ENCODE measurements at regions not wholly inside any gene's neighbourhood (a gene's known extent, or its start where the extent isn't known, plus 50 kb on each side); places are given as distances from the start of the nearest gene placed in this dataset.

DNA sequence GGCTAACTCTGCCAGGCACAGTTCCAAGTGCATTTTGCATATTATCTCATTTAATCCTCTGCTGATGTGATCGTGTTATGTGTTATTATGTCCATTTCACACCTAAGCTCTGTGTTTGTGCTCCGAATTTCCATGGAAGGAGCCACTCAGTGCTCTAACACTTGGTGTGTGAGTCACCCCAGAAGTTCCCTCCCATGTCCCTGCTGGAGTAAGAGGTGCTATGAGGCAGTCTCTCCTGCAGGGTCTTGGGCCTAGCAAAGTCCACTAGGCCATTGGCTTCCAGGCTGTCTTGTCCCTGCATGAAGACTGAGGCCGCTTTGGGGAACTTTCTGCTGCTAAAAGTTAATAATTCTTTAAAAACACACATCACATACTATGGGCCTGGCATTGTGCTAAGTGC is 405.9 kb upstream of the SULF2 start:
- TF ChIP-seq GLIS3 (CRISPR knock-in tag; IDR thresholded peaks at IDR 0.05) (no peak), ZC3H10 (CRISPR knock-in tag; IDR thresholded peaks at IDR 0.05) (no peak), TCF4 (CRISPR knock-in tag; IDR thresholded peaks at IDR 0.05; ENCODE audit: borderline replicate concordance) (no peak), ARNTL (CRISPR knock-in tag; IDR thresholded peaks at IDR 0.05; ENCODE audit: borderline replicate concordance, low read depth) (no peak), PPARA (CRISPR knock-in tag; IDR thresholded peaks at IDR 0.05; ENCODE audit: borderline replicate concordance) (no peak), BACH2 (CRISPR knock-in tag; IDR thresholded peaks at IDR 0.05; ENCODE audit: borderline replicate concordance) (no peak), ZFP3 (CRISPR knock-in tag; IDR thresholded peaks at IDR 0.05) (no peak)
- TF ChIP-seq, protein P1, sequence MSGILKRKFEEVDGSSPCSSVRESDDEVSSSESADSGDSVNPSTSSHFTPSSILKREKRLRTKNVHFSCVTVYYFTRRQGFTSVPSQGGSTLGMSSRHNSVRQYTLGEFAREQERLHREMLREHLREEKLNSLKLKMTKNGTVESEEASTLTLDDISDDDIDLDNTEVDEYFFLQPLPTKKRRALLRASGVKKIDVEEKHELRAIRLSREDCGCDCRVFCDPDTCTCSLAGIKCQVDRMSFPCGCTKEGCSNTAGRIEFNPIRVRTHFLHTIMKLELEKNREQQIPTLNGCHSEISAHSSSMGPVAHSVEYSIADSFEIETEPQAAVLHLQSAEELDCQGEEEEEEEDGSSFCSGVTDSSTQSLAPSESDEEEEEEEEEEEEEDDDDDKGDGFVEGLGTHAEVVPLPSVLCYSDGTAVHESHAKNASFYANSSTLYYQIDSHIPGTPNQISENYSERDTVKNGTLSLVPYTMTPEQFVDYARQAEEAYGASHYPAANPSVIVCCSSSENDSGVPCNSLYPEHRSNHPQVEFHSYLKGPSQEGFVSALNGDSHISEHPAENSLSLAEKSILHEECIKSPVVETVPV (CRISPR knock-in tag; IDR thresholded peaks at IDR 0.05), result no peak
- TF ChIP-seq, protein P2, sequence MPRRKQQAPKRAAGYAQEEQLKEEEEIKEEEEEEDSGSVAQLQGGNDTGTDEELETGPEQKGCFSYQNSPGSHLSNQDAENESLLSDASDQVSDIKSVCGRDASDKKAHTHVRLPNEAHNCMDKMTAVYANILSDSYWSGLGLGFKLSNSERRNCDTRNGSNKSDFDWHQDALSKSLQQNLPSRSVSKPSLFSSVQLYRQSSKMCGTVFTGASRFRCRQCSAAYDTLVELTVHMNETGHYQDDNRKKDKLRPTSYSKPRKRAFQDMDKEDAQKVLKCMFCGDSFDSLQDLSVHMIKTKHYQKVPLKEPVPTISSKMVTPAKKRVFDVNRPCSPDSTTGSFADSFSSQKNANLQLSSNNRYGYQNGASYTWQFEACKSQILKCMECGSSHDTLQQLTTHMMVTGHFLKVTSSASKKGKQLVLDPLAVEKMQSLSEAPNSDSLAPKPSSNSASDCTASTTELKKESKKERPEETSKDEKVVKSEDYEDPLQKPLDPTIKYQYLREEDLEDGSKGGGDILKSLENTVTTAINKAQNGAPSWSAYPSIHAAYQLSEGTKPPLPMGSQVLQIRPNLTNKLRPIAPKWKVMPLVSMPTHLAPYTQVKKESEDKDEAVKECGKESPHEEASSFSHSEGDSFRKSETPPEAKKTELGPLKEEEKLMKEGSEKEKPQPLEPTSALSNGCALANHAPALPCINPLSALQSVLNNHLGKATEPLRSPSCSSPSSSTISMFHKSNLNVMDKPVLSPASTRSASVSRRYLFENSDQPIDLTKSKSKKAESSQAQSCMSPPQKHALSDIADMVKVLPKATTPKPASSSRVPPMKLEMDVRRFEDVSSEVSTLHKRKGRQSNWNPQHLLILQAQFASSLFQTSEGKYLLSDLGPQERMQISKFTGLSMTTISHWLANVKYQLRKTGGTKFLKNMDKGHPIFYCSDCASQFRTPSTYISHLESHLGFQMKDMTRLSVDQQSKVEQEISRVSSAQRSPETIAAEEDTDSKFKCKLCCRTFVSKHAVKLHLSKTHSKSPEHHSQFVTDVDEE (CRISPR knock-in tag; IDR thresholded peaks at IDR 0.05), result no peak
- TF ChIP-seq, protein P3, sequence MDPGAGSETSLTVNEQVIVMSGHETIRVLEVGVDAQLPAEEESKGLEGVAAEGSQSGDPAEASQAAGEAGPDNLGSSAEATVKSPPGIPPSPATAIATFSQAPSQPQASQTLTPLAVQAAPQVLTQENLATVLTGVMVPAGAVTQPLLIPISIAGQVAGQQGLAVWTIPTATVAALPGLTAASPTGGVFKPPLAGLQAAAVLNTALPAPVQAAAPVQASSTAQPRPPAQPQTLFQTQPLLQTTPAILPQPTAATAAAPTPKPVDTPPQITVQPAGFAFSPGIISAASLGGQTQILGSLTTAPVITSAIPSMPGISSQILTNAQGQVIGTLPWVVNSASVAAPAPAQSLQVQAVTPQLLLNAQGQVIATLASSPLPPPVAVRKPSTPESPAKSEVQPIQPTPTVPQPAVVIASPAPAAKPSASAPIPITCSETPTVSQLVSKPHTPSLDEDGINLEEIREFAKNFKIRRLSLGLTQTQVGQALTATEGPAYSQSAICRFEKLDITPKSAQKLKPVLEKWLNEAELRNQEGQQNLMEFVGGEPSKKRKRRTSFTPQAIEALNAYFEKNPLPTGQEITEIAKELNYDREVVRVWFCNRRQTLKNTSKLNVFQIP (CRISPR knock-in tag; IDR thresholded peaks at IDR 0.05; ENCODE audit: borderline replicate concordance, low read depth), result no peak
- no peak for ATAC-seq

DNA sequence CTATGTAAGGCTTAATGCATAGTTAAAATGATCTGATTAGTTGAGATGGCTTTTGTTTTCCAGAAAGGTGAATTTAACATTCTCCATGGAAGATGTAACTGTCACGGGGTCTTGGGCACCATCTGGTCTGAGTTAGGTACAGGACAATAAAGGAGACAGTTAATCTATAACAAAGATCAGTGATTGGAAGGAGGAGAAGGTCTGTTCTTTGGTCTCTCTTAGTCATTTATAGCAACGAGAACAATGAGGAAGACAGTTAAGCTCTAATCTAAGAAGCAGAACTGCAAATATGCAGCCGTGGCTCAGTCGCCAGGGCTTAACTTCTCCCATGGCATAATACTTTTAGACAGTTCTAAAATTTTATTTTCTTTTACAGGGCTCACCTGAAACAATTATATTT is 405.5 kb upstream of the SULF2 start:
- no peak for ATAC-seq
- peak; percentile 52; the same call in 1 of the 2 replicates for TF ChIP-seq ISL1 (CRISPR knock-in tag; IDR thresholded peaks at IDR 0.05)
- TF ChIP-seq TOX (CRISPR knock-in tag; IDR thresholded peaks at IDR 0.05; ENCODE audit: borderline replicate concordance), result no peak
- TF ChIP-seq TCF4 (CRISPR knock-in tag; IDR thresholded peaks at IDR 0.05; ENCODE audit: borderline replicate concordance), result peak; percentile 59

DNA sequence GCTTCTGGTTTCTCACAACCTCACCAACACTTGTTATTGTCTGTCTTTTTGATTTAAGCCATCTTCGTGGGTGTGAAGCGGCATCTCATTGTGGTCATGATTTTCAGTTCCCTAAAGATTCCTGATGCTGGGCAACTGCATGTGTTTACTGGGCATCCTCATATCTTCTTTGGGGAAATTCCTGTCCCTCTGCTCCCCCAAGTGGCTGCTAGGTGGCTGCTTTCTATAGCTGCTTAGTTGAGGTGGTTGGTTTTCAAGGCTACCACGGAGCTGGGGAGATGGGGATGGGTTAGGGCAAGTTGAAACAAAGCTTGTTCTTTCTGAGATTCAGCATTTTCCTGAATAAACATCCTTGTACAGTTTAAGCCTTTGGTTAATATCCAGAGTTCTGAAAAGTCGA is 403.9 kb upstream of the SULF2 start:
- no peak; the same call in 2 of the 3 replicates for ATAC-seq
- TF ChIP-seq ZNF565 (CRISPR knock-in tag; conservative IDR thresholded peaks at IDR 0.05; ENCODE audit: low read depth) (no peak), ARNTL (CRISPR knock-in tag; IDR thresholded peaks at IDR 0.05; ENCODE audit: borderline replicate concordance, low read depth) (no peak), ZFP3 (CRISPR knock-in tag; IDR thresholded peaks at IDR 0.05) (no peak), ZC3H10 (CRISPR knock-in tag; IDR thresholded peaks at IDR 0.05) (no peak), ZNF70 (CRISPR knock-in tag; IDR thresholded peaks at IDR 0.05) (no peak), ISL1 (CRISPR knock-in tag; IDR thresholded peaks at IDR 0.05) (no peak), OSR1 (CRISPR knock-in tag; IDR thresholded peaks at IDR 0.05) (no peak), TCF4 (CRISPR knock-in tag; IDR thresholded peaks at IDR 0.05; ENCODE audit: borderline replicate concordance) (no peak), ZNF8 (CRISPR knock-in tag; IDR thresholded peaks at IDR 0.05) (no peak), ESRRG (CRISPR knock-in tag; IDR thresholded peaks at IDR 0.05) (no peak), SNAI2 (CRISPR knock-in tag; IDR thresholded peaks at IDR 0.05) (no peak), TOX (CRISPR knock-in tag; IDR thresholded peaks at IDR 0.05; ENCODE audit: borderline replicate concordance) (no peak), ZFP30 (CRISPR knock-in tag; IDR thresholded peaks at IDR 0.05) (no peak), BACH2 (CRISPR knock-in tag; IDR thresholded peaks at IDR 0.05; ENCODE audit: borderline replicate concordance) (no peak), RARB (CRISPR knock-in tag; IDR thresholded peaks at IDR 0.05) (no peak), PPARA (CRISPR knock-in tag; IDR thresholded peaks at IDR 0.05; ENCODE audit: borderline replicate concordance) (no peak)
- TF ChIP-seq, protein P4, sequence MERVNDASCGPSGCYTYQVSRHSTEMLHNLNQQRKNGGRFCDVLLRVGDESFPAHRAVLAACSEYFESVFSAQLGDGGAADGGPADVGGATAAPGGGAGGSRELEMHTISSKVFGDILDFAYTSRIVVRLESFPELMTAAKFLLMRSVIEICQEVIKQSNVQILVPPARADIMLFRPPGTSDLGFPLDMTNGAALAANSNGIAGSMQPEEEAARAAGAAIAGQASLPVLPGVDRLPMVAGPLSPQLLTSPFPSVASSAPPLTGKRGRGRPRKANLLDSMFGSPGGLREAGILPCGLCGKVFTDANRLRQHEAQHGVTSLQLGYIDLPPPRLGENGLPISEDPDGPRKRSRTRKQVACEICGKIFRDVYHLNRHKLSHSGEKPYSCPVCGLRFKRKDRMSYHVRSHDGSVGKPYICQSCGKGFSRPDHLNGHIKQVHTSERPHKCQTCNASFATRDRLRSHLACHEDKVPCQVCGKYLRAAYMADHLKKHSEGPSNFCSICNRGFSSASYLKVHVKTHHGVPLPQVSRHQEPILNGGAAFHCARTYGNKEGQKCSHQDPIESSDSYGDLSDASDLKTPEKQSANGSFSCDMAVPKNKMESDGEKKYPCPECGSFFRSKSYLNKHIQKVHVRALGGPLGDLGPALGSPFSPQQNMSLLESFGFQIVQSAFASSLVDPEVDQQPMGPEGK (CRISPR knock-in tag; IDR thresholded peaks at IDR 0.05; ENCODE audit: borderline replicate concordance), result no peak
- TF ChIP-seq, protein P1 (CRISPR knock-in tag; IDR thresholded peaks at IDR 0.05), result no peak
- TF ChIP-seq, protein P3 (CRISPR knock-in tag; IDR thresholded peaks at IDR 0.05; ENCODE audit: borderline replicate concordance, low read depth), result no peak
- TF ChIP-seq, protein P2 (CRISPR knock-in tag; IDR thresholded peaks at IDR 0.05), result no peak

Measured in SK-N-SH treated with all-trans-retinoic acid at 6 μM for 48 hours (cell line).